ENCODE measurements at regions not wholly inside any gene's neighbourhood (a gene's known extent, or its start where the extent isn't known, plus 50 kb on each side); places are given as distances from the start of the nearest gene placed in this dataset.

- TF ChIP-seq CTCF (IDR thresholded peaks at IDR 0.05) = no peak
- Mint-ChIP-seq H3K27me3 (ENCODE audit: unreplicated experiment) (peaks cover 10% of the 10 kb centered on the region), H3K27ac (ENCODE audit: unreplicated experiment) (no peak overlapping the region)
Observed at GRCh38 chr5:138643040-138643791, 68.0 kb upstream of the HSPA9 start.

DNA sequence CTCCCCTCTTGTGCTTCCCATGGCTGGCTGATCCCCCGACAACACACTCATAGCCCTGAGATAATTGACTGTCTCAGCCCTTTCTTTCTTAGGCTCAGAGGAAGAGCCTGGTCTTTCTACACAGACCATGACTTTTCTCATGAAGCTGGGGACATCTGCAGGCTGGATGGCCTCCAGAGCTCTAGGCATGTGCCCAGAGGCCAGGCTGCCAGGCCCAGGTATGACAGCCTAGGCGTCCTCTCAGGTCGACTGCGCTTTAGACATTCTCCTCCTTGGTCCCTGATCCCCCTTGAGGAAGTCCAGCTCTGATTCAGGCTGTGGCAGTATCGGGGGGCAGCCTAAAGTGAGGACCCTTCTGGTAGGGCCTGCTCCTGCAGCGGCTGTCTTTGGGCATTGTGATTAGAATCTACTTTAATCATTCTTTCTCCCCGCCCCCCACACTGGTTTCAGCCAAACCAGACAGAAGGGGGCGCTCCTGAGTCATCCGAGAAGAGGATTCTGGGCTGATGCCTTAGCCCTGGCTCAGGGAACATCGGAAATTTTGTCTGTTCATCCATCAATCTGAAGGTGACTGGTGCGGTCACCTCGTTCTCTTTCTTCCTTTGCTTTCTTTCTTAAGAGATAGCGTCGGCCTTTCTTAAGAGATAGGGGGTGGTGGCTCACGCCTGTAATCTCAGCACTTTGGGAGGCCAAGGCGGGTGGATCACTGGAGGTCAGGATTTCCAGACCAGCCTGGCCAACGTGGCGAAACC lies 66.5 kb upstream of the HSPA9 start:
- peak; percentile 85 for TF ChIP-seq CTCF (IDR thresholded peaks at IDR 0.05)
- Mint-ChIP-seq H3K9me3 (ENCODE audit: unreplicated experiment) (no peaks in the 10 kb centered on the region), H3K4me3 (ENCODE audit: unreplicated experiment) (no peak overlapping the region), H3K27ac (ENCODE audit: unreplicated experiment) (no peak overlapping the region), H3K27me3 (ENCODE audit: unreplicated experiment) (peaks cover 10% of the 10 kb centered on the region), H3K36me3 (ENCODE audit: unreplicated experiment) (no peaks in the 10 kb centered on the region), H3K4me1 (ENCODE audit: unreplicated experiment) (peaks cover 2% of the 10 kb centered on the region)
- DNase-seq (ENCODE audit: extremely low spot score, unreplicated experiment) = peak; percentile 89

More at GRCh38 chr5:138643040-138643791, 68.0 kb upstream of the HSPA9 start:
- DNase-seq (ENCODE audit: extremely low spot score, unreplicated experiment) = no peak
- no peaks in the 10 kb centered on the region for H3K9me3 Mint-ChIP-seq (ENCODE audit: unreplicated experiment)
- H3K36me3 Mint-ChIP-seq (ENCODE audit: unreplicated experiment) = no peaks in the 10 kb centered on the region
- H3K4me1 Mint-ChIP-seq (ENCODE audit: unreplicated experiment) = peaks cover 14% of the 10 kb centered on the region
- no peak overlapping the region for H3K4me3 Mint-ChIP-seq (ENCODE audit: unreplicated experiment)

DNA sequence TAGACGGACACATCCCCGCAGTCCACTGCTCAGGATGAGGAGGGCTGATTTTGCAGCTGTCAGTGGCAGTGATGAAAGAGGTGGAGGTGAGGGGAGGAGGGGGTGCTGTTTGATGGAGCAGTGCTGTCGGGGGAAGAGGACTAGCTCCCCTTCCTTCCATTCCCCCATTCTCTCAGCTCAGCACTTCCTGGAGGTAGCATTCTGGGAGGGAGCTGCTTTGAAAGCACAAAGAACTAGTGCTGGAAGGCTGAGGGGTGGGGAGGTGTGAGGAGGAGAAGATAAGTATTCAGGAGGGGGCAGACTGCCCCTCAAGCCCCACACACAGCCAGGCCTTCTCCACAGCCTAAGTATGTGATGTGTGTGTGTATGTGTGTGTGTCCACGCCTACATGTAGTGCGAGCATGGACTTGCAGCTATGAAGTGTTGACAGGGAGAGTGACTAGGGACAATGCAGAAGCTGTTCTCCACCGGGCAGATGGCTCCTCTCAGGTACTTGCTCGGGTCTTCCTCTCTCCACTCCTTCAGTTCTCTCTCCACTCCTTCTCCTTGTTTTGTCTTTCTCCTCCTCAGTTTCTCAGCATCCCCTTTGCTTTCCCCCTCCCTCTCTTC lies 65.5 kb upstream of the HSPA9 start:
- H3K9me3 Mint-ChIP-seq (ENCODE audit: unreplicated experiment) = no peaks in the 10 kb centered on the region
- no peak for TF ChIP-seq CTCF (IDR thresholded peaks at IDR 0.05)
- no peaks in the 10 kb centered on the region for H3K36me3 Mint-ChIP-seq (ENCODE audit: unreplicated experiment)
- no peak overlapping the region for H3K27ac Mint-ChIP-seq (ENCODE audit: unreplicated experiment)
- peaks cover 1% of the 10 kb centered on the region for H3K4me1 Mint-ChIP-seq (ENCODE audit: unreplicated experiment)
- no peak for DNase-seq (ENCODE audit: extremely low spot score, unreplicated experiment)
- peaks cover 10% of the 10 kb centered on the region for H3K27me3 Mint-ChIP-seq (ENCODE audit: unreplicated experiment)
- H3K4me3 Mint-ChIP-seq (ENCODE audit: unreplicated experiment) = no peak overlapping the region

DNA sequence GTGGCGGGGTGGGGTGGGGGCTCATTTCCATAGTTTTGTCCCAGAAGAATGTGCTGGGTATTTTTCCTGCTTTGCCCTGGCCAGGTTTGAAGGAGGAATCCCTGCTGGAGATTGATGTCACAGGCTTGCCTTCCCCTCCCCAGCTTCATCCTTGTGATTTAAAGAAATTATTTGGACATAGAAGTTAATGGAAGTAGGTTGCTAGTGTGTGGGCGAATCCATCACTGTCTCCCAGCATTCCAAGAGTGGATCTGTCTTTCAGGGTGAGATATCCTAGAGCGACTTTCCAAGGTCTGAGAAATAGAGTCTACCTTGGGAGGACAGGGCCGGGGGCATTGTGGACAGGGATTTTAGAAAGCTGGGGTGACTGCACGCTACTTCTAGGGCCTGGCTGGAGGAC lies 64.9 kb upstream of the HSPA9 start:
- Mint-ChIP-seq H3K36me3 (ENCODE audit: unreplicated experiment) (no peaks in the 10 kb centered on the region), H3K4me1 (ENCODE audit: unreplicated experiment) (peaks cover 2% of the 10 kb centered on the region), H3K27ac (ENCODE audit: unreplicated experiment) (no peak overlapping the region), H3K9me3 (ENCODE audit: unreplicated experiment) (no peaks in the 10 kb centered on the region), H3K4me3 (ENCODE audit: unreplicated experiment) (no peak overlapping the region), H3K27me3 (ENCODE audit: unreplicated experiment) (peaks cover 10% of the 10 kb centered on the region)
- no peak for TF ChIP-seq CTCF (IDR thresholded peaks at IDR 0.05)
- no peak for DNase-seq (ENCODE audit: extremely low spot score, unreplicated experiment)

DNA sequence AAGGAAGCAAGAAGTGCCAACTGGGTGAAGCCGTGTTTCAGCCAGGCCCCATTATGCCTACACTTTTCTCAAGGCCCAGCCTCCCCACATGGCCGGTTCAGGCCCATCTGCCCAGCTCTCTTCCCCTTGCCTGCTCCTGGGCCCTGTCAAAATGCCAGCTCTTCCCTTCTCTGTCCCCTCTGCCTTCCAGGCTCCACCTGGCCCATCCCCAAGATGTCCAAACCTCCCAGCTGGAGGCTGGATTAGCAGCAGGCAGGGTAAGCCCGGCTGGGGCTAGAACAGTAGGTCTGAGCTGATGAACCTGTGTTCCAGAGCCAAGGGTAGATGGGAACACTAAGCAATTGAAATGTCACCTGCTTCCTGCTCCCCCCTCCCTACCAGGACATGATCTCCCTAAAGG lies 64.1 kb upstream of the HSPA9 start:
- peaks cover 10% of the 10 kb centered on the region for H3K27me3 Mint-ChIP-seq (ENCODE audit: unreplicated experiment)
- no peak overlapping the region for H3K27ac Mint-ChIP-seq (ENCODE audit: unreplicated experiment)
- no peak overlapping the region for H3K4me3 Mint-ChIP-seq (ENCODE audit: unreplicated experiment)
- no peak for TF ChIP-seq CTCF (IDR thresholded peaks at IDR 0.05)
- DNase-seq (ENCODE audit: extremely low spot score, unreplicated experiment) = no peak
- H3K9me3 Mint-ChIP-seq (ENCODE audit: unreplicated experiment) = no peaks in the 10 kb centered on the region
- peaks cover 5% of the 10 kb centered on the region for H3K4me1 Mint-ChIP-seq (ENCODE audit: unreplicated experiment)
- no peaks in the 10 kb centered on the region for H3K36me3 Mint-ChIP-seq (ENCODE audit: unreplicated experiment)

Measured in osteocyte (in vitro differentiated cells).